GM23248 (cell line): ENCODE measurements at regions not wholly inside any gene's neighbourhood (a gene's known extent, or its start where the extent isn't known, plus 50 kb on each side); places are given as distances from the start of the nearest gene placed in this dataset.

Experiments
- DNase-seq: peaks from one replicate; pipeline ENCODE4 v3.0.0-alpha.2; 2015
- H2AFZ ChIP-seq: fragments of 200-600 bp; sonication (generic); 2 replicates; pipeline ENCODE4 v1.6.1; 2016; ENCODE audit warnings: antibody characterized with exemption
- H3F3A ChIP-seq: fragments of 200-600 bp; sonication (generic); 2 replicates; pipeline ENCODE4 v1.6.1; 2016; ENCODE audit warnings: mild to moderate bottlenecking, antibody characterized with exemption, mixed run types; ENCODE audit not compliant: insufficient read depth
- H3K27ac ChIP-seq: fragments of 200-600 bp; sonication (generic); 2 replicates; pipeline ENCODE4 v1.5.1; 2016; ENCODE audit warnings: mild to moderate bottlenecking
- H3K27me3 ChIP-seq: fragments of 200-600 bp; sonication (generic); replicated peaks from 2 replicates; pipeline ENCODE4 v1.6.1; 2016; ENCODE audit warnings: mild to moderate bottlenecking; ENCODE audit not compliant: insufficient read depth
- H3K36me3 ChIP-seq: fragments of 200-600 bp; sonication (generic); 2 replicates; pipeline ENCODE4 v1.6.1; 2016; ENCODE audit warnings: low read depth, mild to moderate bottlenecking
- H3K4me1 ChIP-seq: fragments of 200-600 bp; sonication (generic); 2 replicates; pipeline ENCODE4 v1.6.1; 2016; ENCODE audit warnings: mild to moderate bottlenecking; ENCODE audit not compliant: insufficient read depth
- H3K4me2 ChIP-seq: fragments of 200-600 bp; sonication (generic); one replicate; pipeline ENCODE4 v1.6.1; 2016; ENCODE audit warnings: mild to moderate bottlenecking; ENCODE audit not compliant: unreplicated experiment
- H3K4me3 ChIP-seq: fragments of 200-600 bp; sonication (generic); 2 replicates; pipeline ENCODE4 v1.5.1; 2016; ENCODE audit warnings: mild to moderate bottlenecking
- H3K79me2 ChIP-seq: fragments of 200-600 bp; sonication (generic); 2 replicates; pipeline ENCODE4 v1.6.1; 2016; ENCODE audit warnings: mild to moderate bottlenecking; ENCODE audit not compliant: insufficient read depth
- H3K9ac ChIP-seq: fragments of 200-600 bp; sonication (generic); 2 replicates; pipeline ENCODE4 v1.6.1; 2016; ENCODE audit warnings: mild to moderate bottlenecking
- H3K9me2 ChIP-seq: fragments of 200-600 bp; sonication (generic); 2 replicates; pipeline ENCODE4 v1.6.1; 2016; ENCODE audit warnings: mixed run types, mild to moderate bottlenecking, moderate library complexity; ENCODE audit not compliant: insufficient read depth
- H3K9me3 ChIP-seq: fragments of 200-600 bp; sonication (generic); one replicate; pipeline ENCODE4 v1.6.1; 2017; ENCODE audit warnings: low read depth
- H4K20me1 ChIP-seq: fragments of 200-600 bp; sonication (generic); 2 replicates; pipeline ENCODE4 v1.6.0; 2016; ENCODE audit not compliant: insufficient read depth
- EZH2 ChIP-seq: fragments of 200-600 bp; sonication (generic); IDR thresholded peaks from 2 replicates; pipeline ENCODE4 v1.6.1; 2018; ENCODE audit warnings: antibody characterized with exemption, mild to moderate bottlenecking; ENCODE audit not compliant: insufficient read depth, poor library complexity, severe bottlenecking
- EZH2phosphoT487 ChIP-seq: fragments of 200-600 bp; sonication (generic); IDR thresholded peaks from 2 replicates; pipeline ENCODE4 v1.6.1; 2018; ENCODE audit warnings: antibody characterized with exemption, moderate library complexity, mild to moderate bottlenecking, low read depth; ENCODE audit not compliant: insufficient read depth
- WGBS, 2 experiments: methylation state at CpG; one replicate each; pipeline ENCODE4 v1.1.6; 2015 to 2017; ENCODE audit warnings: low lambda C conversion rate in 2 of 2, low coverage in 1 of 2; ENCODE audit errors: missing lambda C conversion rate in 2 of 2; 5-methylcytosine and 5-hydroxymethylcytosine counted together
- in situ Hi-C: fragments of 300-500 bp; cut with MboI; formaldehyde crosslinking; loops from 2 replicates; pipeline ENCODE4 v1.15.0; 2020

DNA sequence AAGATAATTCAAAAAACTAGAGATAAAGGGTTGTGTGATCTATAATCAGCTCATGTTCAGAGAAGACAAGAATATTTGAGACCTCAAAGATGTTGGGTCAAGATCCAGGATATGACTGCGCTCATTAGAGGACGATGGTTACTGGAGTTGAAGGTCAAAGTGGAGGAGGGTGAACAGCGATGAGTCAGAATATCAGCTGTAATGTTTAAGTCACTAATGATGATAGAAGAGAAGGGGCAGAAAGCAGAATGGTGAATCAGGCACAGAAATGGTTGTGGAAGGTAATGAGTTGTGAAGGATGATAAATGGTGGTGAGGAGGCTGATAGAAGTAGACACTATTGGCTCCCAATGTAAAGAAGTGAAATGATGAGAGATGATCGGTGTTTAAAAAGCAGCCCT is 540.3 kb downstream of the INHBA start:
- peak; percentile 29 for DNase-seq
- no peak overlapping the region for H3K4me3 ChIP-seq
- H4K20me1 ChIP-seq, result no peaks in the 10 kb centered on the region
- in situ Hi-C loops, result no loop called here
- H2AFZ ChIP-seq, result no peak overlapping the region
- no peak for TF ChIP-seq EZH2
- TF ChIP-seq EZH2phosphoT487, result no peak
- no peaks in the 10 kb centered on the region for H3K79me2 ChIP-seq
- no peak overlapping the region for H3K4me2 ChIP-seq
- H3K27me3 ChIP-seq, result no peaks in the 10 kb centered on the region
- 0 out of 2 replicates have a peak, but pooled peaks cover 10% of the 10 kb centered on the region for H3F3A ChIP-seq
- H3K36me3 ChIP-seq, result no peaks in the 10 kb centered on the region
- H3K9me3 ChIP-seq, result no peaks in the 10 kb centered on the region
- WGBS, 2 experiments, result 65 to 68% methylated on average over 4 of the region's 4 CpGs
- H3K4me1 ChIP-seq, result peaks cover 6% of the 10 kb centered on the region; the same call in 1 of the 2 replicates
- H3K27ac ChIP-seq, result no peak overlapping the region
- H3K9me2 ChIP-seq, result no peaks in the 10 kb centered on the region
- H3K9ac ChIP-seq, result no peak overlapping the region

DNA sequence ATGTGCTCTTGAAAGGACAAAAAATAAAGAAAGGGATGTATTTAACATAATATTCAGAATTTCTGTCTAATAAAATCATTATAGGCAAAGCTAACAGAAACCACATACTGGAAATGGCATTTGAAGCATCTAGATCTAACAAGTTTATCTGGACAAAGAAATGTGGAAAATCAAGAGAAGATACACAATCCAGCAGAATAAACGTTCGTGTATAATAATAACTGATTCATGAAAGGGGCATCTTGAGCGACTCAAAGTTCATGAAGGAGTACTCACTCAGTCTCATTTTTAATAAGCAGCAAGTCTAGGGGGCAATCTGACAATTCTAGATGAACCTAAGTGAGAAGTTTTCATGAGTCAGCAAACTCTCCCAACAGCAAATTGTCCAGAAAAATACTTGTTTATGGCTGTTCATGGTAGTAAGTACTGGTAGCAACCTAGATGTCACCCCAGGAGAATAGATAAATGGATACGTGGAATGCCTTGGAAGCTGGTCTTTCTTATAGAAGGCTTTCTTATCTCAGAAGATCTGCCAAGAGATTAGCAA is 541.8 kb downstream of the INHBA start:
- H2AFZ ChIP-seq, result no peak overlapping the region
- no peaks in the 10 kb centered on the region for H3K36me3 ChIP-seq
- H3K9me3 ChIP-seq, result no peaks in the 10 kb centered on the region
- TF ChIP-seq EZH2, result no peak
- TF ChIP-seq EZH2phosphoT487, result no peak
- H3F3A ChIP-seq, result 0 out of 2 replicates have a peak, but pooled peaks cover 10% of the 10 kb centered on the region
- peaks cover 6% of the 10 kb centered on the region; the same call in 1 of the 2 replicates for H3K4me1 ChIP-seq
- 92% methylated on average over 4 of the region's 4 CpGs for WGBS, 2 experiments
- H4K20me1 ChIP-seq, result no peaks in the 10 kb centered on the region
- no peaks in the 10 kb centered on the region for H3K27me3 ChIP-seq
- in situ Hi-C loops, result no loop called here
- no peaks in the 10 kb centered on the region for H3K9me2 ChIP-seq
- H3K79me2 ChIP-seq, result no peaks in the 10 kb centered on the region
- H3K9ac ChIP-seq, result no peak overlapping the region
- no peak overlapping the region for H3K4me3 ChIP-seq
- DNase-seq, result no peak
- no peak overlapping the region for H3K27ac ChIP-seq
- H3K4me2 ChIP-seq, result no peak overlapping the region

DNA sequence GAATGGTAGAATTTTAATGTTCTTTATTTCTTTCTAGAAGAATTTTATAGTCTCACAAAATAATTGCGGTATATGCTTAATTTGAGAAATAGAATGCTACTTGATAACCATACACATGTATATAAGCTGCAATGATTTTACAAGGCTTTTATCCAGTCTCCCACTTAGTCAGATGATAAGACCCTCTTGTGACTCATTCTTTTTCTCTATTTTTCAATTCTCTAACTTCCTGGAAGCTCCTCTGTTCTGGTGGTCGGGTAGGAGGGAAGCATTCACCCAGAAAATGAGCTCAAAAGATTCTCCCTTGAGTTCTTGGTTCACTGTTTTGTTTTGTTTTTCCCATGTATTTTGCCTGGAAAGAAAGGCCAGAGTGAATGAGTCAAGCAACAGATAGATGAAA is 546.6 kb downstream of the INHBA start:
- peak; percentile 33 for DNase-seq
- Histone ChIP-seq H3K9ac (no peak overlapping the region), H3K4me3 (no peak overlapping the region), H3K27ac (no peak overlapping the region), H2AFZ (no peak overlapping the region), H3K4me2 (no peak overlapping the region), H3K9me2 (no peaks in the 10 kb centered on the region), H3K79me2 (no peaks in the 10 kb centered on the region), H3F3A (no peaks in the 10 kb centered on the region), H4K20me1 (no peaks in the 10 kb centered on the region), H3K27me3 (no peaks in the 10 kb centered on the region), H3K36me3 (no peaks in the 10 kb centered on the region), H3K9me3 (no peaks in the 10 kb centered on the region), H3K4me1 (no peaks in the 10 kb centered on the region)
- in situ Hi-C loops, result no loop called here
- 80 to 88% methylated on average over 2 of the region's 2 CpGs for WGBS, 2 experiments
- TF ChIP-seq EZH2 (no peak), EZH2phosphoT487 (no peak)

DNA sequence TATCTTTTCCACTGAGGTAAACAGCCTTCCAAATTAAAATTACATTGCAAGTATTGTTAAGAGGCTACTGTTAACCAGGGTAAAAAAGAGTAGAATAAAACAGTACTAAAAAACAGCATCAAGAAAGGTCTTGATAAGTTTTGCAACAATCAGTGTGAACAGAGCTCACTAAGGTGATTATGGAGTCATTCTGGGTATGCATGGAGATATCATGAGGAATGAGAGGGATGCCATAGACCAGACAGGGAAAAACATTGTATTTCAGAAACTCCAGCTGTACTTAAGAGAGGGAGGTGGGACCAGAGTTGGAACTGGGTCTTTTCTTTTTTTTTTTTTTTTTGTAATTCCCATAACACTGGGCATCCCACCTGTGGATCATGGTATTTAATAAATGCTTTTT is 549.6 kb downstream of the INHBA start:
- peaks cover 2% of the 10 kb centered on the region for H3F3A ChIP-seq
- no peaks in the 10 kb centered on the region for H3K36me3 ChIP-seq
- no peak overlapping the region for H2AFZ ChIP-seq
- no peak overlapping the region for H3K27ac ChIP-seq
- H3K4me3 ChIP-seq, result no peak overlapping the region
- peaks cover 8% of the 10 kb centered on the region for H3K4me1 ChIP-seq
- TF ChIP-seq EZH2 (no peak), EZH2phosphoT487 (no peak)
- no peaks in the 10 kb centered on the region for H4K20me1 ChIP-seq
- no peaks in the 10 kb centered on the region for H3K9me2 ChIP-seq
- no peaks in the 10 kb centered on the region for H3K9me3 ChIP-seq
- H3K9ac ChIP-seq, result no peak overlapping the region
- in situ Hi-C loops, result no loop called here
- no peaks in the 10 kb centered on the region for H3K27me3 ChIP-seq
- no peak for DNase-seq
- no peak overlapping the region for H3K4me2 ChIP-seq
- no peaks in the 10 kb centered on the region for H3K79me2 ChIP-seq

DNA sequence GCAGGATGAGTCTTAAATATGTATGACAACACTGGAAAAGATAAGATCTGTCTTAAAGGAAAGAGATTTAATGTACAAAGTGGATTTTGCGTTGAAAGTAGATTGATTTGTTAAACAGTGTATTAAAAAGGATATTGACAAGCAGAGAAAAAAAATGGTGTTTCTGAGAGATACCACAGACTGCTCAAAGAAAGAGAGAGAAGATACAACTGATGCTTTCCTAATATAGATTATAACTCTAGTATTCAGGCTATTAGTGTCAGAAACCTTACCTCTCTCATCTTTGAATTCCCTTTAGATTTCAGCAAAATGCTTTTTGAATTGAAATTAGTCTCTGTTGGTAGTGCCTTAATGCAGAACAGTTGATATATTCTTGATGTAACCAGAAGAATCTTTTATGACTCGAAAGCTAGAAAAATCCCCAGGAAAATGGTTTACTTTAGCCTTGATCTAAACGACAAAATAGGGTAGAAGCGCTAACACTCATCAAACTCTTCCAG is 550.7 kb downstream of the INHBA start:
- Histone ChIP-seq H3K4me1 (peaks cover 18% of the 10 kb centered on the region), H3F3A (peaks cover 11% of the 10 kb centered on the region), H3K27me3 (no peaks in the 10 kb centered on the region), H3K9me2 (no peaks in the 10 kb centered on the region), H3K4me2 (no peak overlapping the region), H3K9ac (no peak overlapping the region), H4K20me1 (no peaks in the 10 kb centered on the region), H3K36me3 (no peaks in the 10 kb centered on the region), H3K4me3 (no peak overlapping the region), H3K9me3 (no peaks in the 10 kb centered on the region), H3K27ac (no peak overlapping the region), H3K79me2 (no peaks in the 10 kb centered on the region), H2AFZ (no peak overlapping the region)
- WGBS, 2 experiments, result 93 to 95% methylated on average over 4 of the region's 4 CpGs
- no peak for TF ChIP-seq EZH2
- TF ChIP-seq EZH2phosphoT487, result no peak
- in situ Hi-C loops, result no loop called here
- no peak for DNase-seq
